ENCODE measurements at regions not wholly inside any gene's neighbourhood (a gene's known extent, or its start where the extent isn't known, plus 50 kb on each side); places are given as distances from the start of the nearest gene placed in this dataset.

DNA sequence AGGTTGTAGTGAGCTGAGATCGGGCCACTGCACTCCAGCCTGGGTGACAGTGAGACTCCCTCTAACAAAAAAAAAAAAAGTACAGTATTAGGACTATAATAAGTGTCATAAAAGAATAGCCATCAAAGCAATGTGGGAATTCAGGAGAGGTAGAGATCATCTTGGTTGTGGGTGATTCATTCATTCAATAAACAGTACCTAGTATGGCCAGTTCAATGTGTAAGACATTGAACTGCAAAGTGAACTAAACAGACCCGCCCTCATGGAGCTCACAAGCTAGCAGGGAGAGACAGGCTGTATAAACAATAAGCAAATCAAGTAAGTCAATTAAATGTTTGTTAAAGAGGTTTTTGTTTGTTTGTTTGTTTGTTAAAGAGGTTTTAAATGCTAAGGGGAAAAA lies 146.1 kb upstream of the RANBP3L start:
- TF ChIP-seq CTCF (IDR thresholded peaks at IDR 0.05): no peak
- no peak for TF ChIP-seq SREBF2 (IDR thresholded peaks at IDR 0.05)
- TF ChIP-seq NFE2L2 (conservative IDR thresholded peaks at IDR 0.05; ENCODE audit: low read length): no peak
- no peak for TF ChIP-seq POLR2A (IDR thresholded peaks at IDR 0.05; ENCODE audit: low read length)
- no peak for TF ChIP-seq MAZ (IDR thresholded peaks at IDR 0.05; ENCODE audit: borderline replicate concordance, low read depth, low read length)
- no peak for TF ChIP-seq E2F6 (IDR thresholded peaks at IDR 0.05; ENCODE audit: borderline replicate concordance, low read depth)
- no peak for TF ChIP-seq RARB (CRISPR knock-in tag; IDR thresholded peaks at IDR 0.05)
- no peak for TF ChIP-seq EP300 (IDR thresholded peaks at IDR 0.05)
- no peak for TF ChIP-seq RAD21 (conservative IDR thresholded peaks at IDR 0.05 in 1 of 2, IDR thresholded peaks at IDR 0.05 in 1 of 2)
- TF ChIP-seq TP53 (CRISPR knock-in tag; IDR thresholded peaks at IDR 0.05): no peak
- no peak for TF ChIP-seq MAX (IDR thresholded peaks at IDR 0.05)
